ENCODE measurements at regions not wholly inside any gene's neighbourhood (a gene's known extent, or its start where the extent isn't known, plus 50 kb on each side); places are given as distances from the start of the nearest gene placed in this dataset.
"Not testable (repeated sequence)": the region's sequence is repeated elsewhere in the genome, so short reads cannot be mapped to it uniquely, and the experiment has no call there.

DNA sequence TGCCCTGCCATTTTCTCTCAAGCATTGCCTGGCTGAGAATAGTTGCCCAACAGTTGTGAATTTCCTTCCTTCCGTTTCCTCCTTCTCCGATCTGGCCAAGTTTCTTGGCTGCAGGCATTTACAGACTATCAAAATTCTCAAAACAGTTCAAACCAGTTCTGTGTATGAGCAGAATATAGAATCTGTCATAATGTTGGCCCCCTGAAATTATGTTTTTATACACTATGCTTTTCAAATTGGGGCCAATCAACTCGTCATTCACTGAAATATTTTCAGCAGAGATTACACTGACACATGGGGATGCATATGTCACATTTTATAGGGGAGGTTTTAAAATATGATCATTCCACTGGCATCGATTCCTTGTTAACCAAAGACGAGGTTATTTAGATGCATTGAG is 284.2 kb upstream of the TMTC4 start:
- DNase-seq (ENCODE audit: low read depth) = no peak
- TF ChIP-seq, protein P1, sequence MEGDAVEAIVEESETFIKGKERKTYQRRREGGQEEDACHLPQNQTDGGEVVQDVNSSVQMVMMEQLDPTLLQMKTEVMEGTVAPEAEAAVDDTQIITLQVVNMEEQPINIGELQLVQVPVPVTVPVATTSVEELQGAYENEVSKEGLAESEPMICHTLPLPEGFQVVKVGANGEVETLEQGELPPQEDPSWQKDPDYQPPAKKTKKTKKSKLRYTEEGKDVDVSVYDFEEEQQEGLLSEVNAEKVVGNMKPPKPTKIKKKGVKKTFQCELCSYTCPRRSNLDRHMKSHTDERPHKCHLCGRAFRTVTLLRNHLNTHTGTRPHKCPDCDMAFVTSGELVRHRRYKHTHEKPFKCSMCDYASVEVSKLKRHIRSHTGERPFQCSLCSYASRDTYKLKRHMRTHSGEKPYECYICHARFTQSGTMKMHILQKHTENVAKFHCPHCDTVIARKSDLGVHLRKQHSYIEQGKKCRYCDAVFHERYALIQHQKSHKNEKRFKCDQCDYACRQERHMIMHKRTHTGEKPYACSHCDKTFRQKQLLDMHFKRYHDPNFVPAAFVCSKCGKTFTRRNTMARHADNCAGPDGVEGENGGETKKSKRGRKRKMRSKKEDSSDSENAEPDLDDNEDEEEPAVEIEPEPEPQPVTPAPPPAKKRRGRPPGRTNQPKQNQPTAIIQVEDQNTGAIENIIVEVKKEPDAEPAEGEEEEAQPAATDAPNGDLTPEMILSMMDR (IDR thresholded peaks at IDR 0.05; ENCODE audit: low read depth, low read length, missing control alignments) = no peak
- H3K4me3 ChIP-seq (ENCODE audit: low read depth, low read length) = no peak overlapping the region
- in situ Hi-C loops (cut with HindIII; ENCODE audit: low sequenced_read_pairs) = no loop called here

DNA sequence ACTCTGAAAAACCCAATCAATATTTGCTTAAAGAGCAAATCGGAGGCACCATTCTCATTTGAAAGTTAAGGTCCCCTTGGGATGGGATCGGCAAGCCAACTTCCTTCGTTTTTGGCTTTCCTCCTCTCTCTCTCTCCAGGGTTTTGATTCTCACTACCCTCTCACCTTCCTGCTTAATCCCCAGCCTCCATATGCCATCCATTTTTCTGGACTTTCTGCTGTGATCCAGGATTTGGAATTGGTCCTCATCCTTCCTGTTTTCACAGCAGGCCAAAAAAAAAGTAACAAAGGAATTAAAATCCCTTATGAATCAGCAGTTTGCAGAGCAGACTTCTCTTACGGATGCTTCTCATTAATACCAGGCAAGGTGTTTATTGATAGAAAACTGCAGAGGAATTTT is 283.1 kb upstream of the TMTC4 start:
- TF ChIP-seq, protein P1 (IDR thresholded peaks at IDR 0.05; ENCODE audit: low read depth, low read length, missing control alignments) = no peak
- DNase-seq (ENCODE audit: low read depth) = no peak
- no peak overlapping the region for H3K4me3 ChIP-seq (ENCODE audit: low read depth, low read length)
- in situ Hi-C loops (cut with HindIII; ENCODE audit: low sequenced_read_pairs) = no loop called here

DNA sequence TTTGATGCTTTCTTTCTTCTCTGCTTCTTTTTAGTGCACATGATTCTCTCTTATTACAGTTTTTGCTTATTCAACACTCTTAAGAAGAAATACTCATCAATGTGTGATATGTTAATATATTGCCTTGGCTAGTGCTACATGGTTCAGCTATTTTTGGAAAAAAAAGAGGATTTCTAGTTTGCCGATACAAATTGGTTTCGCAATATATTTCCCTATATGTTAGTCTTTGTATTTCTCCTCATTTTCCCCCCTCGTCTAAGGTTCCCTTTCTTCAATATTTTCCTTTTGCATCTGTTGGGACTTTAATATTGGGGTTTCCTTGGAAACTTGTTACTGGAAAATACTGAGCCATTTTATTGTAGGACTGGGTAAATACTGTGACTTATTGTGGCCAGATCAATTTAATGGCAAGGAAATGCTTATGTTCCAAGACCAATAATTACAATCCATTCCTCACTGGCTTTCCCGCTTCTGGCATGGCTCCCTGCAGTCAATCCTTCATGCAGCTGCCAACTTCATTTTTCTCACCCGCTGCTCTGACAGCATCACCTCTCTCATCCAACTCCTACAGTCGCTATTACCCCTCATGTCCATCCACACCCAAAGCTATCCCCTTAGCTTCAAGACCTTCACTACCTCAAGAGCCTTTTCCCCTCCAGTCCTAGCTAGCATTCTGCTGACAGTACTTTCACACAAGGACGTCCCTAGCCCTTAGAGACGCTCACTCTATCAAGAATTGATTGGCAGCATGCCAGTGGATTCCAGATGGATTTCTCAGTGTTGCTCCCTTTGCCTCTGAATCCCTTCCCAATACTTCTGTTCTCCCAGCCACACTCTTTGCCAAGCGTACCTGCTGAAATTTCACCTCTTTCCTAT is 280.1 kb upstream of the TMTC4 start:
- TF ChIP-seq, protein P1 (IDR thresholded peaks at IDR 0.05; ENCODE audit: low read depth, low read length, missing control alignments) = no peak
- DNase-seq (ENCODE audit: low read depth) = no peak
- in situ Hi-C loops (cut with HindIII; ENCODE audit: low sequenced_read_pairs) = no loop called here
- H3K4me3 ChIP-seq (ENCODE audit: low read depth, low read length) = no peak overlapping the region

DNA sequence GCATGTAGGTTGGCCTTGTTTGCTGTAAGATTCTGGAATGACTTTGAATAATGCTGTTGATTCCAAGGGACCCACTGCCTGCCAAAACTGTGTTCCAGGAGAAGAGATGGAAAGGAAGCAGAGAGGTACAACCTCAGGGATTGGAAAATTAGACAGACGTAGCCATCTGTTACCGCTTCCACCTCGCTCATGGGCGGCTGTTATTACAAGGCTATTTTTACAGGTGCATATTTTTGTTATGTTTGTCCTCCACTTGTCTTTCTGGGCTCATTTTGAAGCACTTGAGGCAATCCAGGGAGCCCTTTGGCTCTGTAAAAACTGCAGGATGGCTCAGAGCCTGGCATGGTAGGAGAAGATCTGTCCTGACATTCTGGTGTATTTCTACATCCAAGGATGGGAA is 276.4 kb upstream of the TMTC4 start:
- H3K4me3 ChIP-seq (ENCODE audit: low read depth, low read length) = no peak overlapping the region
- TF ChIP-seq, protein P1 (IDR thresholded peaks at IDR 0.05; ENCODE audit: low read depth, low read length, missing control alignments) = no peak
- no peak for DNase-seq (ENCODE audit: low read depth)
- in situ Hi-C loops (cut with HindIII; ENCODE audit: low sequenced_read_pairs) = no loop called here

DNA sequence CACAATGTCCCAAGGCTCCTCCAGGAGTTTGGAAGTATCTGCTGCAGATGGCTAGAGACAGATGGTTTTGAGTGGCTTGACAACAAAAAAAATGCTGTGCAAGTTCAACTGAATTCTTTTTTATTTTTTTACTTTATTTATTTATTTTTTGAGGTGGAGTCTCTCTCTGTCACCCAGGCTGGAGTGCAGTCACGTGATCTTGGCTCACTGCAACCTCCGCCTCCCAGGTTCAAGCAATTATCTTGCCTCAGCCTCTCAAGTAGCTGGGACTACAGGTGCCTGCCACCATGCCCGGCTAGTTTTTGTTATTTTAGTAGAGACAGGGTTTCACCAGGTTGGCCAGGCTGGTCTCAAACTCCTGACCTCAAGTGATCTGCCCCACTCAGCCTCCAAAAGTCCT is 274.3 kb upstream of the TMTC4 start:
- DNase-seq (ENCODE audit: low read depth); in situ Hi-C loops (cut with HindIII; ENCODE audit: low sequenced_read_pairs); H3K4me3 ChIP-seq (ENCODE audit: low read depth, low read length): not testable (repeated sequence)

DNA sequence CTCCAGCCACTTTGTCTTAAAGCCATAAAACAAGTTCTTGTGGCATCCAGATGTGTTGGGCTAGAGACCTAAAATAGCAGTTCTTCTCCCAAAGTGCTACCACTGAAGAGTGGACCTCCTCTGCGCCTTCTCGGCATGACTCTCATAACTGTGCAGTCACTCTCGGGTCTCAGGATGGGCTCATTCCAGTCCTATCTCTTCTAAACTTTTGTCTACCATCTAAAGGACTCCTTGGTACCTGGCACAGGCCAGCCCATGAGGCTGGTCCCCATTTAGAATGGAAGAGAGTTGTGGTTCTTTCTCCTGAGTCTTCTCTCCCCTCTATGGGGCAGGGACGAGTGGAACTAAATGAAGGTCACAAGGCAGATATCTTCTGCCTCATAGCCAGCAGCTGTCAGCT is 272.0 kb upstream of the TMTC4 start:
- TF ChIP-seq, protein P1 (IDR thresholded peaks at IDR 0.05; ENCODE audit: low read depth, low read length, missing control alignments) = no peak
- no peak overlapping the region for H3K4me3 ChIP-seq (ENCODE audit: low read depth, low read length)
- DNase-seq (ENCODE audit: low read depth) = no peak
- in situ Hi-C loops (cut with HindIII; ENCODE audit: low sequenced_read_pairs) = no loop called here

DNA sequence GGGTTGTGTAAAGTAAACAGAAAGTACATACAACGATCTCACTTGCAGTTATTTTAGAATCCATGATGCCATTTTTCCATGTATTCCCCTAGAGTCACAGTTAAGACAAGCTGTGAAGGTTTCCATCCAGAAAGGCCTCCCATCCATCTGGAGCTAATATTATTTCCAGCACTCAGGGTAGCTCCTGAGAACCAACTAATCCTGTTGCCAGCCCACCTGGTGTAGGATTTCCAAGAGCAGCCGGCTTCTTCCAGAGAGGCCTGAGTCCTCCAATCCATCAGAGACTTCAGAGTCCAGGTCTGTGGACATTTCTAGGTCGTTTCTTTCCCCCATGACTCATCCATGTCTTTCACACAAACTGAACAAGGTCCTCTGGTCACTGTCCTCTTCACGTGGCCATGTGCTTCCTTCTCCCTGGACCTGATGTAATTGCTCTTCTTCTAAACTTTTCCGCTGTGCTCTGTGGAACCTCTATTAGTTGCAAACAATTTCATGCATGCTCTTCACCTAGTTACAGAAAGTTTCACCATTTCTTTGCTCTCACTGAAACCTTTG is 270.3 kb upstream of the TMTC4 start:
- in situ Hi-C loops (cut with HindIII; ENCODE audit: low sequenced_read_pairs) = no loop called here
- DNase-seq (ENCODE audit: low read depth) = no peak
- TF ChIP-seq, protein P1 (IDR thresholded peaks at IDR 0.05; ENCODE audit: low read depth, low read length, missing control alignments) = no peak
- no peak overlapping the region for H3K4me3 ChIP-seq (ENCODE audit: low read depth, low read length)

Measured in astrocyte of the cerebellum (primary cell).